HepG2 (cell line): ENCODE measurements at regions not wholly inside any gene's neighbourhood (a gene's known extent, or its start where the extent isn't known, plus 50 kb on each side); places are given as distances from the start of the nearest gene placed in this dataset.

Experiments used
- ATAC-seq: fragments of 200-7000 bp; cut with Tn5 transposase; 3 replicates; pipeline ENCODE4 v1.9.1; 2020; ENCODE audit warnings: mild to moderate bottlenecking, moderate library complexity
- BruUV-seq: library from RNA; stranded (reverse); fragments of 400-500 nt; replicated peaks from 2 replicates; lab custom pipeline; 2021; lab: Mats Ljungman, UMichigan
- CTCF ChIA-PET: fragments of 300-600 bp; formaldehyde crosslinking; extraction: SDS; loops from one replicate; lab custom pipeline; 2021; ENCODE audit warnings: low total read pairs, inconsistent platforms, low intra/inter-chr PET ratio; lab: Yijun Ruan, JAX
- POLR2A ChIA-PET: fragments of 350-600 bp; sonication (Branson Sonifier 250); formaldehyde crosslinking; loops from one replicate; lab custom pipeline; 2020; ENCODE audit warnings: antibody characterized with exemption, inconsistent platforms; lab: Yijun Ruan, JAX
- DNase-seq: peaks from one replicate; pipeline ENCODE4 v3.0.0-alpha.2; 2015; ENCODE audit warnings: low spot score
- FAIRE-seq: peaks from 3 replicates; lab custom pipeline; 2011; peaks lifted over from hg19 to GRCh38; lab: Jason Lieb, UNC
- H2AFZ ChIP-seq: one replicate; pipeline ENCODE4 v1.6.1; 2011; ENCODE audit warnings: low read length, inconsistent platforms
- H3K27ac ChIP-seq: fragments of 300-600 bp; 3 replicates; pipeline ENCODE4 v1.8.0; 2011; ENCODE audit warnings: mixed run types, mild to moderate bottlenecking, mixed read lengths, low read length, inconsistent platforms; ENCODE audit not compliant: insufficient read depth; ENCODE audit errors: extremely low read length
- H3K27me3 ChIP-seq, 2 experiments: fragments of 200-600 bp in 1 of 2; 2 replicates in 1 of 2; 3 replicates in 1 of 2; pipeline versions ENCODE4 v1.6.0 to v1.8.0; 2011; ENCODE audit warnings: low read length in 2 of 2, mild to moderate bottlenecking in 2 of 2, moderate library complexity in 2 of 2, inconsistent platforms in 1 of 2; ENCODE audit not compliant: insufficient read depth in 2 of 2, control insufficient read depth in 1 of 2
- H3K36me3 ChIP-seq, 2 experiments: fragments of 200-600 bp in 1 of 2; replicated peaks in 1 of 2; 2 replicates in 1 of 2; 3 replicates in 1 of 2; pipeline versions ENCODE4 v1.5.1 to v1.8.0; 2011; ENCODE audit warnings: low read length in 2 of 2, inconsistent platforms in 1 of 2; ENCODE audit not compliant: insufficient read depth in 2 of 2, control insufficient read depth in 1 of 2
- H3K4me1 ChIP-seq: 2 replicates; pipeline ENCODE4 v1.5.1; 2012; ENCODE audit warnings: low read length, inconsistent platforms; ENCODE audit not compliant: insufficient read depth
- H3K4me2 ChIP-seq: 2 replicates; pipeline ENCODE4 v1.6.0; 2011; ENCODE audit warnings: low read depth, low read length, inconsistent platforms
- H3K4me3 ChIP-seq, 3 experiments: fragments of 200-600 bp in 1 of 3; sonication (generic), shearing (Covaris generic) in 1 of 3; replicated peaks in 1 of 3; 2 replicates each; pipeline ENCODE4 v1.5.1; 2011 to 2016; ENCODE audit warnings: low read length in 3 of 3, inconsistent platforms in 2 of 3, low read depth in 2 of 3, mild to moderate bottlenecking in 2 of 3, control low read depth in 1 of 3, mixed read lengths in 1 of 3; ENCODE audit not compliant: insufficient read depth in 1 of 3
- H3K79me2 ChIP-seq: one replicate; pipeline ENCODE4 v1.6.1; 2011; ENCODE audit warnings: low read length, inconsistent platforms; ENCODE audit not compliant: insufficient read depth
- H3K9ac ChIP-seq: 2 replicates; pipeline ENCODE4 v1.6.0; 2011; ENCODE audit warnings: mild to moderate bottlenecking, low read depth, low read length, inconsistent platforms; ENCODE audit not compliant: insufficient read depth
- H3K9me3 ChIP-seq: 2 replicates; pipeline ENCODE4 v1.5.1; 2012; ENCODE audit warnings: mild to moderate bottlenecking, low read length
- H4K20me1 ChIP-seq: 2 replicates; pipeline ENCODE4 v1.6.0; 2011; ENCODE audit warnings: inconsistent platforms, mild to moderate bottlenecking, low read length, moderate library complexity; ENCODE audit not compliant: insufficient read depth
- FOXA1 ChIP-seq, 2 experiments: fragments of 450-650 bp in 1 of 2; sonication (generic) in 1 of 2; formaldehyde crosslinking in 1 of 2; IDR thresholded peaks; 2 replicates each; pipeline versions ENCODE4 v1.4.0 to v1.6.1; 2016 to 2020; ENCODE audit warnings: missing genetic modification reagents in 1 of 2
- HOXA9 ChIP-seq: sonication (generic); formaldehyde crosslinking; IDR thresholded peaks from 2 replicates; pipeline ENCODE4 v1.8.1; 2022; ENCODE audit warnings: missing genetic modification reagents, mild to moderate bottlenecking, moderate library complexity, borderline replicate concordance
- MAFF ChIP-seq: IDR thresholded peaks from 2 replicates; pipeline ENCODE4 v1.6.1; 2011; ENCODE audit warnings: low read depth, low read length, improper control_type of control experiment
- NFE2L2 ChIP-seq: fragments of 150-350 bp; IDR thresholded peaks from 2 replicates; pipeline ENCODE4 v1.6.1; 2014; ENCODE audit warnings: low read length
- NR3C1 ChIP-seq: sonication (generic); formaldehyde crosslinking; IDR thresholded peaks from 2 replicates; pipeline ENCODE4 v1.4.0; 2020; ENCODE audit warnings: missing genetic modification reagents
- ZNF615 ChIP-seq: sonication (generic); formaldehyde crosslinking; IDR thresholded peaks from 2 replicates; pipeline ENCODE4 v1.5.0; 2020; ENCODE audit warnings: mild to moderate bottlenecking, missing genetic modification reagents, borderline replicate concordance
- WGBS: methylation state at CpG from one replicate; pipeline ENCODE4 v1.1.6; 2017; ENCODE audit warnings: low lambda C conversion rate; 5-methylcytosine and 5-hydroxymethylcytosine counted together
- in situ Hi-C: cut with HindIII; loops from 2 replicates; pipeline ENCODE4 v1.10.0; 2017; ENCODE audit warnings: low pct_unique_long_range_greater_than_20kb; ENCODE audit not compliant: extremely low pct_ligation_motif_present
- intact Hi-C: fragments of 100-400 bp; cut with micrococcal nuclease; formaldehyde crosslinking; loops from one replicate; pipeline ENCODE4 v1.10.0; 2022; ENCODE audit not compliant: unreplicated experiment

- Histone ChIP-seq H3K79me2 (no peaks in the 10 kb centered on the region), H3K4me1 (no peaks in the 10 kb centered on the region), H3K9ac (no peak overlapping the region), H2AFZ (no peak overlapping the region), H3K9me3 (peaks cover 69% of the 10 kb centered on the region), H3K4me2 (no peak overlapping the region), H3K27me3 (no peaks in the 10 kb centered on the region), H3K27ac (no peak overlapping the region), H3K36me3 (no peaks in the 10 kb centered on the region), H3K4me3 (no peak overlapping the region), H4K20me1 (no peaks in the 10 kb centered on the region)
- DNase-seq (no peak), FAIRE-seq (no peak), ATAC-seq (no peak)
- intact Hi-C loops: no loop called here
- POLR2A ChIA-PET: no interaction called here
- in situ Hi-C loops: no loop called here
- TF ChIP-seq MAFF (no peak), NR3C1 (no peak), NFE2L2 (no peak), ZNF615 (CRISPR knock-in tag) (no peak)
- BruUV-seq: no TSS peak
- WGBS: 2% methylated on average over 3 of the region's 3 CpGs
- CTCF ChIA-PET: no interaction called here
These were observed 473.0 kb upstream of the SLC10A2 start for GRCh38 chr13:103539265-103539664.

DNA sequence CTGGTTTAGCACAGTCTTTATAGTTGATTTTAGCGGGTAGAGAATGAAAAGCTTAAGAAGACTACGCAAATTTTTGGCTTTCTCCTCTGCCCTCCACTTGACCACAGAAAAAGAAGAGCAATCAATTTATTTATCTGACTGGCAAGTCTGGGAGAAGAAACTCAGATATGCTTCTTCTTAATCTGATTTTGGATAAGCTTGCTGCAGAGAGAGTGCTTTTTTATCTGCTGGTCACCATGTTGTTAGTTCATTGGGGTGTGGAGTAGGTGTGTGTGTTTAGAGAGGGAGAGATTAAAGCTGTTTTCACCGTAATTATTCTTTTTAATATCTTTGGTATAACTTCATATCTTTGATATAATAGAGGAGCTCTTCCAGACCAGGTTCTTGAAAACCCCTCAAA lies 471.4 kb upstream of the SLC10A2 start:
- CTCF ChIA-PET: no interaction called here
- intact Hi-C loops (no loop called here), in situ Hi-C loops (no loop called here)
- no TSS peak for BruUV-seq
- TF ChIP-seq FOXA1 (IDR thresholded peaks at IDR 0.05) (no peak), FOXA1 (CRISPR knock-in tag; IDR thresholded peaks at IDR 0.05) (no peak), HOXA9 (CRISPR knock-in tag) (no peak)
- POLR2A ChIA-PET: no interaction called here
- no peak overlapping the region for H3K4me2 ChIP-seq
- H3K36me3 ChIP-seq: no peaks in the 10 kb centered on the region
- FAIRE-seq (no peak), DNase-seq (no peak), ATAC-seq (no peak)
- peaks cover 71% of the 10 kb centered on the region for H3K9me3 ChIP-seq
- H3K27ac ChIP-seq: no peak overlapping the region
- no peaks in the 10 kb centered on the region for H4K20me1 ChIP-seq
- no peaks in the 10 kb centered on the region; a peak in 1 of 5 replicates for H3K27me3 ChIP-seq
- no peak overlapping the region for H2AFZ ChIP-seq
- no peak overlapping the region for H3K4me3 ChIP-seq
- 12% methylated on average over 3 of the region's 3 CpGs for WGBS
- no peak overlapping the region for H3K9ac ChIP-seq
- H3K79me2 ChIP-seq: no peaks in the 10 kb centered on the region
- H3K4me1 ChIP-seq: no peaks in the 10 kb centered on the region
